ENCODE measurements at regions not wholly inside any gene's neighbourhood (a gene's known extent, or its start where the extent isn't known, plus 50 kb on each side); places are given as distances from the start of the nearest gene placed in this dataset.

- Histone ChIP-seq H3K27me3 (ENCODE audit: insufficient read depth, low read length) (no peaks in the 10 kb centered on the region), H3K4me2 (ENCODE audit: low read length) (no peak overlapping the region), H3K9me2 (ENCODE audit: low read depth, low read length) (no peaks in the 10 kb centered on the region), H3K9ac (ENCODE audit: low read length) (no peak overlapping the region), H3K9me3 (ENCODE audit: low read length) (no peaks in the 10 kb centered on the region), H3K79me2 (ENCODE audit: insufficient read depth, low read length) (no peaks in the 10 kb centered on the region), H3K4me3 (ENCODE audit: low read depth, low read length, poor library complexity, severe bottlenecking) (no peak overlapping the region), H3F3A (ENCODE audit: insufficient read depth, low read length) (no peaks in the 10 kb centered on the region), H3K36me3 (ENCODE audit: insufficient read depth, low read length) (no peaks in the 10 kb centered on the region), H2AFZ (ENCODE audit: low read length) (no peak overlapping the region), H3K27ac (ENCODE audit: low read depth, low read length, poor library complexity, severe bottlenecking) (no peak overlapping the region), H4K20me1 (ENCODE audit: insufficient read depth, low read length) (no peaks in the 10 kb centered on the region), H3K4me1 (ENCODE audit: insufficient read depth, low read length, severe bottlenecking) (no peaks in the 10 kb centered on the region)
- no peak for TF ChIP-seq EZH2 (IDR thresholded peaks at IDR 0.05; ENCODE audit: borderline replicate concordance, low read length)
- TF ChIP-seq, protein P1, sequence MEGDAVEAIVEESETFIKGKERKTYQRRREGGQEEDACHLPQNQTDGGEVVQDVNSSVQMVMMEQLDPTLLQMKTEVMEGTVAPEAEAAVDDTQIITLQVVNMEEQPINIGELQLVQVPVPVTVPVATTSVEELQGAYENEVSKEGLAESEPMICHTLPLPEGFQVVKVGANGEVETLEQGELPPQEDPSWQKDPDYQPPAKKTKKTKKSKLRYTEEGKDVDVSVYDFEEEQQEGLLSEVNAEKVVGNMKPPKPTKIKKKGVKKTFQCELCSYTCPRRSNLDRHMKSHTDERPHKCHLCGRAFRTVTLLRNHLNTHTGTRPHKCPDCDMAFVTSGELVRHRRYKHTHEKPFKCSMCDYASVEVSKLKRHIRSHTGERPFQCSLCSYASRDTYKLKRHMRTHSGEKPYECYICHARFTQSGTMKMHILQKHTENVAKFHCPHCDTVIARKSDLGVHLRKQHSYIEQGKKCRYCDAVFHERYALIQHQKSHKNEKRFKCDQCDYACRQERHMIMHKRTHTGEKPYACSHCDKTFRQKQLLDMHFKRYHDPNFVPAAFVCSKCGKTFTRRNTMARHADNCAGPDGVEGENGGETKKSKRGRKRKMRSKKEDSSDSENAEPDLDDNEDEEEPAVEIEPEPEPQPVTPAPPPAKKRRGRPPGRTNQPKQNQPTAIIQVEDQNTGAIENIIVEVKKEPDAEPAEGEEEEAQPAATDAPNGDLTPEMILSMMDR (IDR thresholded peaks at IDR 0.05; ENCODE audit: low read length) = no peak
Measured at GRCh38 chr3:9308298-9308990, 54.4 kb upstream of the THUMPD3 start.

GRCh38 chr3:9310043-9310442, 52.8 kb upstream of the THUMPD3 start:
- Histone ChIP-seq H3K79me2 (ENCODE audit: insufficient read depth, low read length) (no peaks in the 10 kb centered on the region), H3K36me3 (ENCODE audit: insufficient read depth, low read length) (no peaks in the 10 kb centered on the region), H3K4me1 (ENCODE audit: insufficient read depth, low read length, severe bottlenecking) (no peaks in the 10 kb centered on the region), H3K27me3 (ENCODE audit: insufficient read depth, low read length) (no peaks in the 10 kb centered on the region), H4K20me1 (ENCODE audit: insufficient read depth, low read length) (no peaks in the 10 kb centered on the region), H3K4me2 (ENCODE audit: low read length) (no peak overlapping the region), H3K9me3 (ENCODE audit: low read length) (no peaks in the 10 kb centered on the region), H3F3A (ENCODE audit: insufficient read depth, low read length) (no peaks in the 10 kb centered on the region), H3K4me3 (ENCODE audit: low read depth, low read length, poor library complexity, severe bottlenecking) (no peak overlapping the region), H3K27ac (ENCODE audit: low read depth, low read length, poor library complexity, severe bottlenecking) (no peak overlapping the region), H3K9me2 (ENCODE audit: low read depth, low read length) (no peaks in the 10 kb centered on the region), H3K9ac (ENCODE audit: low read length) (no peak overlapping the region), H2AFZ (ENCODE audit: low read length) (no peak overlapping the region)
- no peak for TF ChIP-seq EZH2 (IDR thresholded peaks at IDR 0.05; ENCODE audit: borderline replicate concordance, low read length)
- TF ChIP-seq, protein P1 (IDR thresholded peaks at IDR 0.05; ENCODE audit: low read length) = no peak

- Histone ChIP-seq H3K27me3 (ENCODE audit: insufficient read depth, low read length) (no peaks in the 10 kb centered on the region), H3F3A (ENCODE audit: insufficient read depth, low read length) (no peaks in the 10 kb centered on the region), H4K20me1 (ENCODE audit: insufficient read depth, low read length) (no peaks in the 10 kb centered on the region), H2AFZ (ENCODE audit: low read length) (no peak overlapping the region), H3K4me2 (ENCODE audit: low read length) (no peak overlapping the region), H3K9me3 (ENCODE audit: low read length) (no peaks in the 10 kb centered on the region), H3K9me2 (ENCODE audit: low read depth, low read length) (no peaks in the 10 kb centered on the region), H3K27ac (ENCODE audit: low read depth, low read length, poor library complexity, severe bottlenecking) (no peak overlapping the region), H3K36me3 (ENCODE audit: insufficient read depth, low read length) (no peaks in the 10 kb centered on the region), H3K4me1 (ENCODE audit: insufficient read depth, low read length, severe bottlenecking) (no peaks in the 10 kb centered on the region), H3K79me2 (ENCODE audit: insufficient read depth, low read length) (no peaks in the 10 kb centered on the region), H3K4me3 (ENCODE audit: low read depth, low read length, poor library complexity, severe bottlenecking) (no peak overlapping the region), H3K9ac (ENCODE audit: low read length) (no peak overlapping the region)
- no peak for TF ChIP-seq EZH2 (IDR thresholded peaks at IDR 0.05; ENCODE audit: borderline replicate concordance, low read length)
- TF ChIP-seq, protein P1 (IDR thresholded peaks at IDR 0.05; ENCODE audit: low read length) = no peak
Measured at GRCh38 chr3:9311228-9311627, 51.6 kb upstream of the THUMPD3 start.
